GM12878 (cell line): ENCODE measurements at regions not wholly inside any gene's neighbourhood (a gene's known extent, or its start where the extent isn't known, plus 50 kb on each side); places are given as distances from the start of the nearest gene placed in this dataset.

Source experiments
- ATAC-seq: fragments of 200-7000 bp; cut with Tn5 transposase; 3 replicates; pipeline ENCODE4 v1.9.1; 2020; ENCODE audit warnings: mild to moderate bottlenecking, moderate library complexity
- BruUV-seq: library from RNA; stranded (reverse); fragments of 400-500 nt; replicated peaks from 2 replicates; lab custom pipeline; 2021; lab: Mats Ljungman, UMichigan
- CTCF ChIA-PET: fragments of 300-600 bp; sonication (Branson Sonifier 250); formaldehyde crosslinking; extraction: SDS; loops from one replicate; lab custom pipeline; 2021; ENCODE audit warnings: inconsistent platforms; lab: Yijun Ruan, JAX
- POLR2A ChIA-PET: fragments of 350-600 bp; formaldehyde crosslinking; extraction: SDS; loops from one replicate; lab custom pipeline; 2021; ENCODE audit warnings: inconsistent platforms; lab: Charles Lee
- RAD21 ChIA-PET: fragments of 300-600 bp; sonication (Branson Sonifier 250); formaldehyde crosslinking; loops from one replicate; lab custom pipeline; 2023; ENCODE audit warnings: antibody characterized with exemption; ENCODE audit not compliant: unreplicated experiment; lab: Charles Lee
- SMC1A ChIA-PET: fragments of 300-600 bp; sonication (Branson Sonifier 250); formaldehyde crosslinking; loops from one replicate; lab custom pipeline; 2023; ENCODE audit not compliant: unreplicated experiment, uncharacterized antibody; lab: Charles Lee
- DNase-seq: peaks from one replicate; pipeline ENCODE4 v3.0.0-alpha.2; 2011; ENCODE audit warnings: low read depth, low spot score
- FAIRE-seq: peaks from 3 replicates; lab custom pipeline; 2011; peaks lifted over from hg19 to GRCh38; lab: Jason Lieb, UNC
- H2AFZ ChIP-seq: 2 replicates; pipeline ENCODE4 v1.6.0; 2011; ENCODE audit warnings: low read depth, low read length, control low read depth; ENCODE audit not compliant: control insufficient read depth
- H3K27ac ChIP-seq: 2 replicates; pipeline ENCODE4 v1.5.1; 2011; ENCODE audit warnings: control low read depth; ENCODE audit not compliant: control insufficient read depth, insufficient read depth
- H3K27me3 ChIP-seq, 2 experiments: replicated peaks in 1 of 2; 2 replicates each; pipeline versions ENCODE4 v1.6.0 to v1.6.1; 2011; ENCODE audit warnings: low read length in 1 of 2; ENCODE audit not compliant: control insufficient read depth in 2 of 2, insufficient read depth in 2 of 2
- H3K36me3 ChIP-seq, 2 experiments: 2 replicates each; pipeline ENCODE4 v1.5.1; 2011; ENCODE audit warnings: low read length in 1 of 2; ENCODE audit not compliant: control insufficient read depth in 2 of 2, insufficient read depth in 2 of 2
- H3K4me1 ChIP-seq: 2 replicates; pipeline ENCODE4 v1.6.1; 2011; ENCODE audit warnings: mild to moderate bottlenecking, low read length, moderate library complexity, mixed read lengths; ENCODE audit not compliant: control insufficient read depth, insufficient read depth
- H3K4me2 ChIP-seq: 2 replicates; pipeline ENCODE4 v1.6.0; 2011; ENCODE audit warnings: control low read depth; ENCODE audit not compliant: control insufficient read depth, insufficient read depth
- H3K4me3 ChIP-seq: fragments of 200-600 bp; sonication (generic); 2 replicates; pipeline ENCODE4 v1.5.1; 2016
- H3K79me2 ChIP-seq: 2 replicates; pipeline ENCODE4 v1.6.0; 2011; ENCODE audit warnings: low read length; ENCODE audit not compliant: control insufficient read depth, insufficient read depth
- H3K9ac ChIP-seq: 2 replicates; pipeline ENCODE4 v1.8.0; 2011; ENCODE audit warnings: low read length, control low read depth, mixed read lengths; ENCODE audit not compliant: control insufficient read depth, insufficient read depth
- H3K9me3 ChIP-seq: replicated peaks from 3 replicates; pipeline ENCODE4 v1.5.1; 2011; ENCODE audit warnings: mild to moderate bottlenecking, low read length; ENCODE audit not compliant: control insufficient read depth, insufficient read depth
- H4K20me1 ChIP-seq: 2 replicates; pipeline ENCODE4 v1.6.0; 2011; ENCODE audit not compliant: control insufficient read depth, insufficient read depth
- BHLHE40 ChIP-seq, 2 experiments: fragments of 450-650 bp in 1 of 2; IDR thresholded peaks; 2 replicates each; pipeline ENCODE4 v1.6.1; 2011 to 2017; ENCODE audit warnings: low read depth in 2 of 2, borderline replicate concordance in 1 of 2, improper control_type of control experiment in 1 of 2, low read length in 1 of 2, mild to moderate bottlenecking in 1 of 2
- MXI1 ChIP-seq: fragments of 150-350 bp; IDR thresholded peaks from 2 replicates; pipeline ENCODE4 v1.6.1; 2011; ENCODE audit warnings: low read depth, mild to moderate bottlenecking, inconsistent platforms, low read length, improper control_type of control experiment
- NFIC ChIP-seq: IDR thresholded peaks from 2 replicates; pipeline ENCODE4 v1.6.1; 2012; ENCODE audit warnings: low read depth, mild to moderate bottlenecking, inconsistent platforms, low read length, moderate library complexity
- NR2F1 ChIP-seq: fragments of 450-650 bp; conservative IDR thresholded peaks from 2 replicates; pipeline ENCODE4 v1.6.1; 2017; ENCODE audit warnings: mild to moderate bottlenecking
- PAX5 ChIP-seq: IDR thresholded peaks from 2 replicates; pipeline ENCODE4 v1.6.1; 2011; ENCODE audit warnings: low read depth, low read length, borderline replicate concordance
- RFX5 ChIP-seq: IDR thresholded peaks from 2 replicates; pipeline ENCODE4 v1.6.1; 2011; ENCODE audit warnings: low read depth, low read length, improper control_type of control experiment
- TCF3 ChIP-seq: IDR thresholded peaks from 2 replicates; pipeline ENCODE4 v1.6.1; 2012; ENCODE audit warnings: low read depth, mild to moderate bottlenecking, low read length, borderline replicate concordance; ENCODE audit not compliant: insufficient read depth
- ZNF217 ChIP-seq: fragments of 450-650 bp; IDR thresholded peaks from 2 replicates; pipeline ENCODE4 v1.6.1; 2017; ENCODE audit warnings: antibody characterized with exemption, mild to moderate bottlenecking
- ZNF24 ChIP-seq: fragments of 450-650 bp; IDR thresholded peaks from 2 replicates; pipeline ENCODE4 v1.6.1; 2017; ENCODE audit warnings: antibody characterized with exemption, mild to moderate bottlenecking
- WGBS: methylation state at CpG from one replicate; pipeline ENCODE4 v1.1.6; 2016; ENCODE audit warnings: low lambda C conversion rate; ENCODE audit not compliant: insufficient replicate concordance, insufficient coverage; ENCODE audit errors: missing lambda C conversion rate; 5-methylcytosine and 5-hydroxymethylcytosine counted together
- in situ Hi-C: fragments of 300-500 bp; cut with MboI; formaldehyde crosslinking; loops from 9 replicates; pipeline ENCODE4 v1.14.3; 2018; ENCODE audit warnings: mixed read lengths
- intact Hi-C: fragments of 100-400 bp; cut with micrococcal nuclease; formaldehyde crosslinking; loops from one replicate; pipeline ENCODE4 v1.14.2; 2022; ENCODE audit not compliant: unreplicated experiment
- TF ChIP-seq, protein P1 (sequence below): IDR thresholded peaks from 2 replicates; pipeline ENCODE4 v1.6.1; 2012; ENCODE audit warnings: low read depth, low read length, improper control_type of control experiment

DNA sequence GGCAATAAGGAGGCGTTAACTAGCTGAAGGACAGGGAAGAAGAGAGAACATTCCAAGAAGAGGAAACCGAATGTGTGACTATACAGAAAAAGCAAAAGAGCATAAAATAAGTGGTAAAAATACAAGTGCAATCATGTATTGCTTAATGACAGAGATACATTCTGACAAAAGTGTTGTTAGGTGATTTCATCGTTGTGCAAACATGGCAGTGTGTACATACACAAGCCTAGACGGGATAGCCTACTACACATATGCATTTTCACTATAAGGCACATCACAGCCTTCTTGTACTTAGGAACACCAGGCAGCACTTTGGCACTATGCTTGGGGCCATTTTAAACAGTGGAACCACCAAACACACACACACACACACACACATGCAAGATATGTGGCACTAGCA, 299.3 kb downstream of the BCAT1 start:
- no peak for TF ChIP-seq NFIC
- TF ChIP-seq ZNF24: no peak
- no peak for TF ChIP-seq NR2F1
- no peak for TF ChIP-seq RFX5
- no peak for TF ChIP-seq MXI1
- TF ChIP-seq PAX5: no peak
- TF ChIP-seq TCF3: no peak
- TF ChIP-seq, protein P1, sequence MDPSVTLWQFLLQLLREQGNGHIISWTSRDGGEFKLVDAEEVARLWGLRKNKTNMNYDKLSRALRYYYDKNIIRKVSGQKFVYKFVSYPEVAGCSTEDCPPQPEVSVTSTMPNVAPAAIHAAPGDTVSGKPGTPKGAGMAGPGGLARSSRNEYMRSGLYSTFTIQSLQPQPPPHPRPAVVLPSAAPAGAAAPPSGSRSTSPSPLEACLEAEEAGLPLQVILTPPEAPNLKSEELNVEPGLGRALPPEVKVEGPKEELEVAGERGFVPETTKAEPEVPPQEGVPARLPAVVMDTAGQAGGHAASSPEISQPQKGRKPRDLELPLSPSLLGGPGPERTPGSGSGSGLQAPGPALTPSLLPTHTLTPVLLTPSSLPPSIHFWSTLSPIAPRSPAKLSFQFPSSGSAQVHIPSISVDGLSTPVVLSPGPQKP: no peak
- no peak for TF ChIP-seq ZNF217
- TF ChIP-seq BHLHE40 (IDR thresholded peaks at IDR 0.05; ENCODE audit: borderline replicate concordance in 1 of 2, low read depth in 2 of 2, low read length in 1 of 2): no peak
- Histone ChIP-seq H2AFZ (no peak overlapping the region), H3K79me2 (no peaks in the 10 kb centered on the region), H3K36me3 (no peaks in the 10 kb centered on the region), H3K9ac (no peak overlapping the region), H3K4me3 (no peak overlapping the region), H4K20me1 (no peaks in the 10 kb centered on the region), H3K27ac (no peak overlapping the region), H3K9me3 (no peaks in the 10 kb centered on the region), H3K27me3 (no peaks in the 10 kb centered on the region), H3K4me2 (no peak overlapping the region), H3K4me1 (no peaks in the 10 kb centered on the region)
- no TSS peak for BruUV-seq
- intact Hi-C loops (no loop called here), in situ Hi-C loops (no loop called here)
- RAD21 ChIA-PET: no interaction called here
- WGBS: 36% methylated on average over 4 of the region's 4 CpGs
- DNase-seq (no peak), ATAC-seq (no peak), FAIRE-seq (no peak)
- SMC1A ChIA-PET: no interaction called here
- CTCF ChIA-PET: no interaction called here
- POLR2A ChIA-PET: no interaction called here
